ENCODE measurements at regions not wholly inside any gene's neighbourhood (a gene's known extent, or its start where the extent isn't known, plus 50 kb on each side); places are given as distances from the start of the nearest gene placed in this dataset.

GRCh38 chr6:112579601-112580000 is 232.5 kb downstream of the RFPL4B start:
- no peak for DNase-seq (ENCODE audit: low spot score)
- in situ Hi-C loops (cut with MboI; ENCODE audit: low pct_unique_long_range_greater_than_20kb, low sequenced_read_pairs, unreplicated experiment), result no loop called here
- TF ChIP-seq CTCF (IDR thresholded peaks at IDR 0.05; ENCODE audit: extremely low read depth, insufficient read depth, missing control alignments), result no peak

- in situ Hi-C loops (cut with MboI; ENCODE audit: low pct_unique_long_range_greater_than_20kb, low sequenced_read_pairs, unreplicated experiment), result no loop called here
- no peak for TF ChIP-seq CTCF (IDR thresholded peaks at IDR 0.05; ENCODE audit: extremely low read depth, insufficient read depth, missing control alignments)
These were observed 233.9 kb downstream of the RFPL4B start for GRCh38 chr6:112581015-112581414.

GRCh38 chr6:112590326-112590725 is 243.2 kb downstream of the RFPL4B start:
- in situ Hi-C loops (cut with MboI; ENCODE audit: low pct_unique_long_range_greater_than_20kb, low sequenced_read_pairs, unreplicated experiment), result no loop called here
- DNase-seq (ENCODE audit: low spot score), result no peak
- no peak for TF ChIP-seq CTCF (IDR thresholded peaks at IDR 0.05; ENCODE audit: extremely low read depth, insufficient read depth, missing control alignments)

More at GRCh38 chr6:112581015-112581414, 233.9 kb downstream of the RFPL4B start:
- DNase-seq (ENCODE audit: low spot score), result no peak

- in situ Hi-C loops (cut with MboI; ENCODE audit: low pct_unique_long_range_greater_than_20kb, low sequenced_read_pairs, unreplicated experiment), result no loop called here
- DNase-seq (ENCODE audit: low spot score), result no peak
- TF ChIP-seq CTCF (IDR thresholded peaks at IDR 0.05; ENCODE audit: extremely low read depth, insufficient read depth, missing control alignments), result no peak
These were observed 244.2 kb downstream of the RFPL4B start for GRCh38 chr6:112591329-112591728.

GRCh38 chr6:112592159-112592558 is 245.0 kb downstream of the RFPL4B start:
- in situ Hi-C loops (cut with MboI; ENCODE audit: low pct_unique_long_range_greater_than_20kb, low sequenced_read_pairs, unreplicated experiment), result no loop called here
- no peak for TF ChIP-seq CTCF (IDR thresholded peaks at IDR 0.05; ENCODE audit: extremely low read depth, insufficient read depth, missing control alignments)
- DNase-seq (ENCODE audit: low spot score), result no peak

GRCh38 chr6:112594886-112595594 is 247.9 kb downstream of the RFPL4B start:
- in situ Hi-C loops (cut with MboI; ENCODE audit: low pct_unique_long_range_greater_than_20kb, low sequenced_read_pairs, unreplicated experiment), result no loop called here
- no peak for TF ChIP-seq CTCF (IDR thresholded peaks at IDR 0.05; ENCODE audit: extremely low read depth, insufficient read depth, missing control alignments)
- no peak for DNase-seq (ENCODE audit: low spot score)
